ENCODE measurements at regions not wholly inside any gene's neighbourhood (a gene's known extent, or its start where the extent isn't known, plus 50 kb on each side); places are given as distances from the start of the nearest gene placed in this dataset.
A peak's percentile ranks its signal among the peaks of the same experiment; 100 is the strongest.

DNA sequence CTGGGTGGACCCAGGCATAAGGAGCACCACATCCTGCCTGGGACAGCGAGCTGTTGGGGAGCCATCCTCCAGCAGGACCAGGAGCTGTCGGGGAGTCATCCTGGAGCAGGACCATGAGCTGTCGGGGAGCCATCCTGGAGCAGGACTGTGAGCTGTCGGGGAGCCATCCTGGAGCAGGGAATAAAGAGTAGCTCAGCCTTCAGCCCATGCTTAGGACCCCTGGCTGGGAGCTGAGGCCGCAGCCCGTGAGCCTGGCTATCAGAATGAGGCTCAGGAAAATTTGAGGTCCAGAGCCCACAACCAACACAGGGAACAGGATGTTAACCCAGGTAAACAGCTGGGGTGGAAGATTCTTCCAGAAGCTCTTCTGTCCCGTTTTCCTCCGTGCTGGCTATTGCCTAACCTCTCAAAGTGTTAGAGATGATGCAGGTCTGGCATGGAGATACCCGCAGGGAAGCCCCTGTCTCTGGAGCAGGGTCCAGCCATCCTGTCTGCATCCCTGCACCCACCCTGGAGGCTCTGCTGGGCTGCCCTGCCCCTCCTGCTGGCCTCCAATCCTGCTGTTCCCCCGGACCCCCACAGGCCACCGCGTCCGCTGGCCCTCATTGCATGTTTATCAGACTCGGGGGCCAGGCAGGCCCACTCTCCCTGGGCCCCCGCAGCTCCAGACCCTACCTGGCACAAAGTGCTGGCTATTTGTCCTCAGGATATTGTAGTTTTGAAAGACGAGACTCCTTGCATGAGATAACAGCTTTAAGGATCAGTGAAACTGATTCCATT, 243.5 kb upstream of the MYT1L start:
- DNase-seq, result peak; percentile 43

DNA sequence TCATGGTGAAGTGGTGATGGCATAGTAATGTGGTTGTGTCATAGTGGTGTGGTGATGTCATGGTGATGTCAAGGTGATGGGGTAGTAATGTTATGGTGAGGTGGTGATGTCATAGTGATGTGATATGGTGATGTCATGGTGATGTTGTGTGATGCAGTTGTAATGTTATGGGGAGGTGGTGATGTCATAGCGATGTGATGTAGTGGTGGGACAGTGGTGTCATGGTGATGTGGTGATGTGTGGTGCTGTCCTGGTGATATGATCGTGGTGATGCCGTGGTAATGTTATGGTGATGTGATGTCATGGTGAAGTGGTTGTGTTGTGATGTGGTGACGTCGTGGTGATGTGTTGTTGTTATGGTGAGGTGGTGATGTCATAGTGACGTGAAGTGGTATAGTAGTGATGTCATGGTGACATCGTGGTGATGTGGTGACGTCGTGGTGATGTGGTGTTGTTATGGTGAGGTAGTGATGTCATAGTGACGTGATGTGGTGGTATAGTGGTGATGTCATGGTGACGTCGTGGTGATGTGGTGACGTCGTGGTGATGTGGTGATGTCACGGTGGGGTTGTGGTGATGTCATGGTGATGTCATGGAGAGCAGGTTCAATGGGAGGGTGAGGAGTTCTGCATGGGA, 242.7 kb upstream of the MYT1L start:
- peak; percentile 28 for DNase-seq

DNA sequence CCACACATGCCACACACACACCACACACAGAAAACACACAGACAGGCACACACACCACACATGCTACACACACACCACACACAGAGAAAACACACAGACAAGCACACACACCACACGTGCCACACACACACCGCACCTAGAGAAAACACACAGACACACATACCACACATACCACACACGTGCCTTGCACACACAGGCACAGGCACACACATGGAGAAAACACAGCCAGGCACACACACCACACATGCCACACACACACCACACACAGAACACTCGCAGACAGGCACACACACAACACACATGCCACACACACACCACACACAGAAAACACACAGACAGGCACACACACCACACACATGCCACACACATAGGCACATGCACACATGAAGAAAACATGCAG, 242.1 kb upstream of the MYT1L start:
- DNase-seq, result no peak

DNA sequence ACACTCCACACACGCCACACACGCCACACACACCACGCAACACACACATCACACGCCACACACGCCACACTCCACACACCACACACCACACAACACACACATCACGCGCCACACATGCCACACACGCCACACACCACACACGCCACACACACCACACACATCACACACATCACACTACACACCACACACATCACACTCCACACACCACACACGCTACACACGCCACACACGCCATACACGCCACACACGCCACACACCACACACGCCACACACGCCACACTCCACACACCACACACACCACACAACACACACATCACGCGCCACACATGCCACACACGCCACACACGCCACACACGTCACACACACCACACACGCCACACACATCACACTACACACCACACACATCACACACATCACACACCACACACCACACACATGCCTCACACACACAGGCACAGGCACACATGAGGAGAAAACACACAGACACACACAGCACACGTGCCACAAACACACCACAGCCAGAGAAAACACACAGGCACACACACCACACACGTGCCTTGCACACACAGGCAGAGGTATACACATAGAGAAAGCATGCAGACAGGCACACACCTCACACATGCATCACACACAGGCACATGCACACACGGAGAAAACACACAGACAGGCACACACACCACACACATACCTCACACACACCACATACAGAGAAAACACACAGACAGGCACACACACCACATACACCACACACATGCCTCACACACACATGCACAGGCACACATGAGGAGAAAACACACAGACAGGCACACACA, 241.5 kb upstream of the MYT1L start:
- DNase-seq, result no peak

DNA sequence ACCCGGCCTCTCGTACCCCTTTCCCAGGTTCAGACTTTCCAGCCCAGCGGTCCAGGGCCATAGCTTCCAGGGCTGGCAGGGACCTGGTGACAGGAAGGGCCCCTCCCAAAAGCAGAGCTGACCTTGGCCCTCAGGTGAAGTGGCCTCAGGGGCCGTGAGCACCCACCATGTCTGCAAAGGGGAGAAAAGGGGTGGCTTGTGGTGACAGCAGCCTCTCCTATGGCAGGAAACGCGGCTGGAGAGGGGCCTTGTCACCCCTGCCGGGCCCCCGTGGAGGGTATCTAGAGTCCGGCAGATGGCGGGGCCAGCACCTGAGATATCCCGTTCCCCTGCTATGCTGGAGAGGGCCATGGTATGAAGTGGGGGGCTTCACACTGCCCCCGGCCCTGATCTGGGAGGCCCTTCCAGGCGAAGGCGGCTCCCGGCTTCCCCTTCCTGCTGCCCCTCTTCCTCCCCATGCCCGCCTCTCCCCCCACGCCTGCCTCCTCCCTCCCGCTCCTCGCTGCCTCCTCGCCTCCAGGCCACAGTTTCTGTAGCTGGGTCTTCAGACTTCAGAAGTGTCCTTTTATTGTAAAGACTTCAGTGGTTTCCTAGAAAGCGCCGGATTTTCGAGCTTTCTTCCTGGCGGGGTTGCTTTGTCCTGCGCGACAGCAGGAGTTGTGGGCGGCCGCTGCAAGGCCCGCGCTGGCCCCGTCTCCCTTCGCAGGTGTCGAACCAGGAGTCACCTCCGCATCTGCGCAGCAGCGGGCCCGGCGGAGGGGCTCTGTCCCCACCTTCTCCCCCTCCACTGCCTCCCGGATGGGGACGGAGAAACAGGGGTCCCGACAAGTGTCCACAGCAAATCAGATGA, 240.5 kb upstream of the MYT1L start:
- no peak for DNase-seq

DNA sequence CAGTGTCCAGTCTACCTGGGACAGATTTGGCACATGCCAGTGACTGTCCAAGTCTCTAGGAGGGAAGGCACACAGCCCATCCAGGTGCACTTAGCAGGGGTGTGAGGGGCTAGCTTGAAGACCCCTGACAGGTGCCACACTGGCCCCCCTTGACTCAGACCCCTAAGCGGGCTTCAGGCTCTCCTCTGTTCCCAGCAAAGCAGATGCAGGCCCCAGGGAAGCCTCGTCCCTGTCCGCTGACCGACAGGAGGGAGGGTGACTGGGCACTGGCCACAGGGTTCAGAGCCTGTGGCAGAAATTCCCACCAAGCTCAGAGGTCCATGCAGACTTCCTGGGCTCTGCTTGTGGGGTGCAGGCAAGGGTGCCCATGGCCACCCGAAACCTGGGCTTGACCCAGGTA, 239.8 kb upstream of the MYT1L start:
- DNase-seq, result peak; percentile 31

DNA sequence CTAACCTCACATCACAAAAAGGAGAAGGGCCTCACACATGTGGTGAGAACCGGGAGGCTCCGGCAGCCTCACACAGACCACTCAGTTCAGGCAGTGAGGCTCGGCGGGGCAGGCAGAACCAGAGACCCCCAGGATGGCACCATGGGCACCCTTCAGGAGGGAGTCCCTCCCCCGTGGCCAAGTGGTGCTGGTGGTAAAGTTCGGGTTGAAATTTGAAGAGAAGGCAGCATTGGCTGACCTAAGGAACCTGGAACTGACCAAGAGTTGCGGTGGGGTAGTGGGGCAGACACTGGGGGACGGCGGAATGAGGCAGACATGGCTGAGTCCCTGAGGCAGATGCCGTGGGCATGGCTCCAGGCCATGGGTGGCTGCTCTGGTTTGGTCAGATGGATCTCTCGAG, 239.3 kb upstream of the MYT1L start:
- peak; percentile 35 for DNase-seq

DNA sequence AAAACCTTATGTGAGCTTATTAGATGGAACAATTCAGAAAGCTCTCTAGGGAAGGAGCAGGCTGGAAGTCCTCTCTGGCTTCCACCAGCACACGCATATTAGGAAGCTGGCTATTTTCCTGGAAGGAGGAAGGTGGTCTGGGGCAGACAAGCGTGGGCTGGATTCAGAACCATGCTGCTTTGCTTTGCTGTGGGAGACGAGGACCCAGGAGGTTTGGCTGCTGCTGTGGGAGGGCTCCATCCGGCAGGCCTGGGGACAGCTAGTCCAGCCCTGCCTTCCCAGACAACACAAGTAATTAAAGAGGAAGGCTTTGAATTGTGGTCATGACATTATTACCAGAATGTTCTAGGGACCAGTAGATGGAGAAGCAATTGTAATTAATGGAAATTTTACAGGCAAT, 238.8 kb upstream of the MYT1L start:
- peak; percentile 19 for DNase-seq

DNA sequence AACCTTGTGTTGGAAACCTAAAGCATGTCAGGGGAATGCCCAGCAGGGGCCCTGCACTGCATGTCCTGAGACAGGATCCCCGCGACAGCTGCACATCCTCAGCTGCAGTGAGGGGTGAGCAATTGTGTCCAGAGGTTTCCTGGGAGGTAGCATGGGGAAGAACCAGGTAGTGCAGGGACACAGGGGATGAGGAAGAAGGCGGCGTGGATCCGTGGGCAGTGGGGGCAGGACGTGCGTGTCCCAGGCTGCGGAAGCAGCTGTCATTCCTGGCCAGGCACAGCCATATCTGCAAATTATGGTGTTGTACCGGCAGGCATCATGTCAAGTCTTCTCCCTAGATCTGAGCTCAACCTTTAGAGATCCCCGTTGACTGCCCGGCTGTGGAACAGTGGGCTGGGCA, 238.2 kb upstream of the MYT1L start:
- DNase-seq, result peak; percentile 35

DNA sequence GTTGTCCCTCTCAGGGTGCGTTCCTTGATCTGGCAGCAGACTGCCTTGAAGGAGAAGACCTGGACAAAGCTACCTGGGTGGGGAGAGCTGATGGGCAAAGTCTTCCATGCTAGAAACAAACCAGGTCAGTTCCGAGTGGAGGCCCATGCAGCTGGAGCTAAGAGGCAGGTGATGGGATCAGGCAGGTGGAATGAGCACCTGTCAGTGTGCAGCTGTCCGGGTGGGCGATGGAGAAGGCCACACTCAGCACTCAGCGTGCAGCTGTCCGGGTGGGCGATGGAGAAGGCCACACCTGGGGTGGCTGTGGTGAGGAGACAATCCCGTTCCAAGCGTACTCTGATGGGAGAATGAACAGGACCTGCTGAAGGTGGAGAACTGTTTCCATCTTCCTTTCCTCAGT, 237.3 kb upstream of the MYT1L start:
- DNase-seq, result no peak

DNA sequence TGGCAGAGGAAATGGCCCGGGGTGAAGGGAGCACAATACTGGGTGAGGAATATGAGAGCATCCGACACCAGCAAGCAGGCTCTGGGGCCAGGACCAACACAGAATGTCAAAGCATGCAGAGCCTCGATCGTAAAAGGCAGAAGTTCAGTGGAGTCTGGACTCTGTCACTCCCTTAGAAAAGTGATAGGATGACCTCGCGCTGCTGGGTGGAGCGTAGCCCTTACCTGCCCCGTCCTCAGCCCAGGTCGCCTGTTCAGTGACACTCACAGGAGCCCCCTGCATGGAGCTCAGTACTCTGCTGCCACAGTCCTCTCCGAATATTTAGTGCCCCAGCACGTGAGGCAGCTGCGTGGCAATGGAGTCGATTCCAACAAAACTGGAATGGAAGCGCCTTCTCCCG, 236.7 kb upstream of the MYT1L start:
- DNase-seq, result peak; percentile 53

DNA sequence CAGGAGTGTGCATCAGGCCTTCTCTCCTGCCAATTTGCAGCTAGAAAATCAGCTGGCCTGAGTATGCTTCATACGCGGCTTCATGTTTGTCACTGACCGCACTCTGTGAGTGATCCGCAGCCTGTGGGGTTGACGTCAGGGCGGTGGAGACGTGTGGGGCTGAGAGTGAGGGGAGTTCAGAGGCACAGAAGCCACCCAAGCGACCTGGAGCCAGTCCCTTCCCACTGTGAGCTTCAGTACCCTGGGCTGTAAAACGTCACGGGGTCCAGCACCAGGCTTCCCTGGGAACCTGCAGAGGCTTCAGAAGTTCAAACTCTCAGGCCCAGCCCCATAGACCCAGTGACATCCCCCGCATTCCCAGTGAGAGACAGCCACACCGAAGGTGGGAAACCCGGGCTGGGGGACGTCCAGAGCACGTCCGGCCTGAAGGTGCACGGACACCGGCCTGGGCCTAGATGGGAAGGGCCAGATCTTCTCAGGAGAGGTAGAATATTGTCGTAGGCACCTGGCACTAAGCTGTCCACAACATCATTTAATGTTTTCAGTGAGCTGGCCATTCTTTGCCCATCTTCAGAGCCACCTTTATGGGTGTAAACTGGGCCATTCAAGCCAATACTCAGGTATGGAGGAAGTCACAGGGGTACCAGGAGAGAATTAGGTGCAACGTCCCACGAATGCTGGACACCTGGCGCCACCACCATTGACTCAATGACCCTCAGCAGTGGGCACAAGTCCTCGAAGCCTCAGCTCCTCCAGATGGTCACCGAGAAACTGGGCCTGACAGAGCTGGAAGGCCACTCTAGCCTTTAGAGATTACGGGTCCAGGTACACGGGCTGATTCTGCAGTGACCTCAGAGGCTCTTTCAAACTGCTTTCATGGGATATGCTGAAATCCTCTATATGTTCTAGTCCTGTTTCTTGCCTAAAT, 235.6 kb upstream of the MYT1L start:
- DNase-seq, result peak; percentile 36

DNA sequence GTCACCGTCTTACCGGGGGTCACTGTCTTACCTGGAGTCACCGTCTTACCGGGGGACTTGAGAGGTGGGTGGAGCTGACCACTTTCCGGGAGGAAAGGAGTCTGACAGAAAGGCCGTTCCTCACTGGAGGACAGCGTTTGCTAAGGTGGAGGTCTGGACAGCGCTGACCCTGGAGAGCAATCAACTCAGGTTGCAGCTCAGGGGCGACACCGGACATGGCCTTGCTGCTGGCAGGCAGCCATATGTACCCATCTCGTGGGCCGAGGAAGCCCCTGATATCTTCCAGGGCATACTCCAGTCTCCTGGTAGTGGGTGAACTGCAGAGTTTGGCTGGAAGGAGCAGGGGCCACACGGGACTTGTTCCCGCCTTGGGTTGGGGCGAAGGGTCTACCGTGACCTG, 234.6 kb upstream of the MYT1L start:
- peak; percentile 42 for DNase-seq

DNA sequence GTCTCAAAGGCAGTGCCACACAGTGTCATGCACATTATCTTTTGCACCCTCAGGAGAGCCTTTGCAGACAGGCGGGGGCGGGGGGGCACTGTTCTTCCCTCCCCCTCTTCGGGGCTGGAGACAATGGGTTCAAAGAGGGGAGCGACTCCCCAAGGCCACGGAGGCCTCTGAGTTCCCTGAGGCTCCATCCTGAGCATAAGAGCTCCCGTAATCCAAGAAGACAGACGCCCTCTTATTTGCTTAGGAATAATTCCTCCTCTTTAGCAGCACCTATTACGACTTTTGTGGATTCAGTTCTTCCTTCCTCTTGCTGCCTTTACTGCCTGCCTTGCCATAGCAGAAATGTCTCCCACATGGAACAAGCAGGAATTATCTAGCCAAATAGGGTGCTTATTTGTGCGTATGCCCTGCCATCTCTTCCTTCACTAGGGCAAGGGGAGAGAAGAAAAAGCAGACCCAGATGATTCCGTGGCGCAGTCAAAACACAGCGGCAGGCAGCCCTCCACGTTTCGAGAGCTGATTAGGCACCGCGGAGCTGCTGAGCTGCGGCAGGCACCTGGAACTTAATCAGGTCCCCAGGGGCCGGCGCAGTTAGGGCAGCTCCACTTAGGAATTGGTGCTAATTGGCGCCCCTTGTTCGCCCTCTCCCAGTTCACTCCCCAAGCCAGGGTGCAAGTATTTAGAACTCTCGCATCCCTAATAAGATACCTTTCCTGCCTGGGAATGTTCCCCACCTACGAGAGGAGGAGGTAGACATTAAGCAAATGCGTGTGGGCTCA, 233.4 kb upstream of the MYT1L start:
- peak; percentile 51 for DNase-seq

DNA sequence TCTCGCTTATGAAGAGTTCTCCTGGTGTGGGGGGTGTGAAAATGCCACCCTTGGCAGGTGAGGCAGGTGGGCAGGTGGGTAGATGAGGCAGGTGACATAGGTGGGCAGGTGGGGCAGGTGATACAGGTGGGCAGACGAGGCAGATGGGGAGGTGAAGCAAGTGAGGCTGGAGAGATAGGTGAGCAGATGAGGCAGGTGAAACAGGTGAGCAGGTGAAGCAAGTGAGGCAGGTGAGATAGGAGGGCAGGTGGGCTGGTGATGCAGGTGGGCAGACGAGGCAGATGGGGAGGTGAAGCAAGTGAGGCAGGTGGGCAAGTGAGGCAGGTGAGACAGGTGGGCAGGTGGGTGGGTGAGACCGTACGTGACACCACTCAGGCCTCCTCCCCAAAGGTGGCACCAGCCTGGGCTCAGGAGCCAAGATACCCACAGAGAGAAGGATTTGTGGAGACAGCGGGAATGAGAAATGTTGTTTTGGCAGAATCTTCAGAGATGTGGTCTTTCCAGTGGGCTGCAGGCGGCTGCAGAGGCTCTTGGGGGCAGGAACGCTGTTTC, 232.3 kb upstream of the MYT1L start:
- peak; percentile 38 for DNase-seq

DNA sequence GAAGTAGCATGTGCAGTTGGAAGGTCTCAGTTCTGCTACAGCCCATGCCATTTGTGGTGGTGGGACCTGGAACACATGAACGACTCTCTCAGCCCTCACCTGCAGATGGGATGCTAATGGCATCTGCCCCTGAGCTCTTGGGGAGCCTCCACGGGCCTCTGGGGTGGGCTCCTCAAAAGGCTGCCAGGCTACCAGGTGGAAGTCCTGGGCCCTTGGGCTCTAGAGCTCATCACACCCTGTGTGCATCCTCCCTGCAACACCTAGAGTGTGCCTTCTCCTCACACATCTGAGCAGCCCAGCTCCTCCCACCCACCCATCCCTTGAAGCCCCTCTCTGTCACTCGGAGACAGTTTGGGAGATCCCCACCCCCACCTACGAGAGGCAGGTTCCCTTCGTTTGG, 231.8 kb upstream of the MYT1L start:
- DNase-seq, result peak; percentile 32

DNA sequence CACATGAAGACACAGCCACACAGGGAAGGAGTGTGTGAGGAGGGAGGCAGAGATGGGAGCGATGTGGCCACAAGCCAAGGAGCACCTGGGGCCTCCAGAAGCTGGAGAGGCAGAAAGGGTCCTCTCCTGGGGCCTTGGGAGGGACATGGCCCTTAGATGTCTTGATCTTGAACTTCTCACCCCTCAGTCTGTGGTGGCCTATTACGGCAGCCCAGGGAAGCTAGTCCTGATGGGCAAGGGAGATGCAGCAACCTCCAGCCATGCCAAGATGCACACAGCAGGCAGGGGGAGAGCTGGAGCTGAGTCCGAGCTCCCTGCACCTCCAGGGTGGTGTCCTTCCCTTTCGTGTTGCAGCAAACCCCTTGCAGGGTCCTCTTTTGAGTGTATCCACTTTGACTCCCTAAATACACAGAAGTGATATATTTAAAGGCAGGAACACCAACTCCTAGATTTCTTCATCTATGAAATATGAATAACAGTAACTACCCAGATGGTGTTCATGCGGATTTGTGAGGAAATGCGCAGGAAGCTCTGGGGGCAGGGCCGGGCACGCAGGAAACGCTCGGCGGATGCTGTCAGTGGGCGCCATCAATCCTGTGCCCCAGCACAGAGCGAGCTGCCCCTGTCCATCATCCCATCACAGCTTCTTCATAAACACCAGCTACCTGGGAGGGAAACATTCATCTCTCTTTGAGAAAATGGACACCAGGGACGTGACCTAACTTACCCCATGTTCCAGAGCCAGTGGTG, 230.4 kb upstream of the MYT1L start:
- peak; percentile 28 for DNase-seq

DNA sequence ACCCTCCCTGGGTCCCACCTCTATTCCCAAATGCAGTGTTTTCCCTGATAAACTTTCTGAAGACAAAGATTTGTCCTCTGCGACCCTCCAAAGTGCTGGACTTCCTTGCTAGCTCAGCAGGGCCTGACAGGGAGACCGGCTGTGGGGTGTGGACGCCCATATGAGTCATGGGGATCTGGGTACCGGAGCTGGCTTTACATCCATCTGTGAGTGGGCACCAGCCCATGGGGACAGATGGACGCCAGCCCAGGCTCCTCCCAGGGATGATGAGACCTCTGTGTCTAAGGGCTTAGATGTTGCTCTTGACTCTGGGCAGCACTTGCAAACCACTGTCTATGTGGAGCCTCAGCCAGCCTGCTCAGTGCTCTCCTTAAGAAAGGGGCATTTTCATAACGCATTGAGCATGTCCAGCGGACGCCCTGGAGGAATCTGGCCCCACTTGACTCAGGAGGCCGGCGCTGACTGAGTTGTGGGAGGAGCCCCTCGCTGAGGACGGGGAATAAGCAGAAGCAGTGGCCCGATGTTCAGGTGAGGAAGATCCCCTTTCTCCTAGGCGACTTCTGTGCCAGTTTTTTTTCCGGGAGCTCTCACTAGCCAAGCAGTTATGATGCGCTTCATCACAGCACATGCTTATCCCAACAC, 229.4 kb upstream of the MYT1L start:
- peak; percentile 44 for DNase-seq

DNA sequence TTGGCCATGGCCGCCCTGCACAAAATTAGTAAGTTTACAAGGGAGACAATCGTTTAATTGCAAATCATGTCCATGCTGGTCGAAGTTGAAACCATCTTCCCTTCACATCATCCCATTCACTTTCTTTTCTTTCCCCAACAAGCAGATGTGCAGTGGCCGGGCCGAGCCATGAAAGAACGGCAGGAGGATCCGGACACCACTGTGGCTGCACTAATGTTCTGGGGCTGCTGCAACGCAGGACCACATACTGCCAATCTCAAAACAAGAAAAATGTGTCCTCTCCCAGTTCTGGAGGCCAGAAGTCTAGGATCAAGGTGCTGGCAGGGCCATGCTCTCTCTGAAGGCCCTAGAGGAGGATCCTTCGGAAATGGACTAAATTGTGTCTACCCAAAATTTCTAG, 227.4 kb upstream of the MYT1L start:
- DNase-seq, result peak; percentile 34
